ENCODE measurements at regions not wholly inside any gene's neighbourhood (a gene's known extent, or its start where the extent isn't known, plus 50 kb on each side); places are given as distances from the start of the nearest gene placed in this dataset.

- DNase-seq (ENCODE audit: low spot score), result no peak
Measured at GRCh38 chr18:27762054-27762453, 414.9 kb downstream of the CDH2 start.

GRCh38 chr18:27752944-27753343, 424.0 kb downstream of the CDH2 start:
- DNase-seq (ENCODE audit: low spot score), result no peak

- DNase-seq (ENCODE audit: low spot score), result no peak
Measured at GRCh38 chr18:27750923-27751322, 426.0 kb downstream of the CDH2 start.

GRCh38 chr18:27750014-27750413, 426.9 kb downstream of the CDH2 start:
- DNase-seq (ENCODE audit: low spot score), result no peak

- DNase-seq (ENCODE audit: low spot score), result no peak
Measured at GRCh38 chr18:27749194-27749593, 427.7 kb downstream of the CDH2 start.

GRCh38 chr18:27746241-27746640, 430.7 kb downstream of the CDH2 start:
- DNase-seq (ENCODE audit: low spot score), result no peak

GRCh38 chr18:27735117-27735516, 441.8 kb downstream of the CDH2 start:
- no peak for DNase-seq (ENCODE audit: low spot score)

- DNase-seq (ENCODE audit: low spot score), result no peak
Measured at GRCh38 chr18:27731211-27731610, 445.7 kb downstream of the CDH2 start.

- no peak for DNase-seq (ENCODE audit: low spot score)
Measured at GRCh38 chr18:27728659-27729058, 448.3 kb downstream of the CDH2 start.

GRCh38 chr18:27724362-27724761, 452.6 kb downstream of the CDH2 start:
- DNase-seq (ENCODE audit: low spot score), result no peak

- DNase-seq (ENCODE audit: low spot score), result no peak
Measured at GRCh38 chr18:27723168-27723567, 453.8 kb downstream of the CDH2 start.

GRCh38 chr18:27719680-27720079, 457.2 kb downstream of the CDH2 start:
- no peak for DNase-seq (ENCODE audit: low spot score)

GRCh38 chr18:27717816-27718215, 459.1 kb downstream of the CDH2 start:
- no peak for DNase-seq (ENCODE audit: low spot score)

GRCh38 chr18:27717250-27717649, 459.7 kb downstream of the CDH2 start:
- no peak for DNase-seq (ENCODE audit: low spot score)

- DNase-seq (ENCODE audit: low spot score), result no peak
Measured at GRCh38 chr18:27715751-27716150, 461.2 kb downstream of the CDH2 start.

GRCh38 chr18:27713738-27714095, 463.2 kb downstream of the CDH2 start:
- no peak for DNase-seq (ENCODE audit: low spot score)

GRCh38 chr18:27713037-27713737, 463.7 kb downstream of the CDH2 start:
- no peak for DNase-seq (ENCODE audit: low spot score)

- DNase-seq (ENCODE audit: low spot score), result no peak
Measured at GRCh38 chr18:27712066-27712465, 464.9 kb downstream of the CDH2 start.

GRCh38 chr18:27711382-27711781, 465.5 kb downstream of the CDH2 start:
- DNase-seq (ENCODE audit: low spot score), result no peak

- no peak for DNase-seq (ENCODE audit: low spot score)
Measured at GRCh38 chr18:27709344-27709743, 467.6 kb downstream of the CDH2 start.

- DNase-seq (ENCODE audit: low spot score), result no peak
Measured at GRCh38 chr18:27707201-27707600, 469.7 kb downstream of the CDH2 start.

- no peak for DNase-seq (ENCODE audit: low spot score)
Measured at GRCh38 chr18:27704736-27705361, 472.1 kb downstream of the CDH2 start.

GRCh38 chr18:27699137-27699536, 477.8 kb downstream of the CDH2 start:
- DNase-seq (ENCODE audit: low spot score), result no peak

GRCh38 chr18:27696148-27696547, 480.8 kb downstream of the CDH2 start:
- no peak for DNase-seq (ENCODE audit: low spot score)

Measured in left forelimb (tissue), 1 donor.